IPS-18c (cell line): ENCODE measurements at regions not wholly inside any gene's neighbourhood (a gene's known extent, or its start where the extent isn't known, plus 50 kb on each side); places are given as distances from the start of the nearest gene placed in this dataset.

Experiments used
- H3K4me3 ChIP-seq: 2 replicates; pipeline ENCODE4 v1.7.0; 2013; ENCODE audit warnings: low read depth, mild to moderate bottlenecking, low read length, moderate library complexity; ENCODE audit not compliant: insufficient read depth
- H3K9me3 ChIP-seq: one replicate; pipeline ENCODE4 v1.6.1; 2013; ENCODE audit warnings: mild to moderate bottlenecking, low read length, moderate library complexity; ENCODE audit not compliant: control insufficient read depth, insufficient read depth

- Histone ChIP-seq H3K4me3 (no peak overlapping the region), H3K9me3 (no peaks in the 10 kb centered on the region)
Observed at GRCh38 chr4:126109836-126110235, 795.1 kb downstream of the FAT4 start.

DNA sequence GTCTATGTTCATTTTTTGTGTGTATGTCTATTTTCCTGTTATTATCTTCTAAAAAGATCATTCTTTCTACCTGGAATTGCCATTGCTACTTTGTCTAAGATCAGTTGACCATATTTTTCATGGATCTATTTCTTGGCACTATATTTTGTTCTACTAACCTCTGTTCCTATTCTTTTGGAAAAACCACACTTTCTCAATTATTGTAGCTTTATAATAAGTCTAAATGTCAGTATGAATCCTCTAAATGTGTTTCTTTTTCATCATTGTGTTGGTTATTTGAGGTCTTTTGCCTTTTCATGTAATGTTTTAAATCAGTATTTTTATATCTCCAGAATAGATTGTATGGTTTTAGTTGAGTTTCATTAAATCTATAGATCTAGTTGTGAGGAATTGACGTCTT, 798.3 kb downstream of the FAT4 start:
- Histone ChIP-seq H3K4me3 (no peak overlapping the region), H3K9me3 (no peaks in the 10 kb centered on the region)

- Histone ChIP-seq H3K4me3 (no peak overlapping the region), H3K9me3 (no peaks in the 10 kb centered on the region)
Observed at GRCh38 chr4:126123611-126124325, 809.0 kb downstream of the FAT4 start.

GRCh38 chr4:126124818-126125217, 810.1 kb downstream of the FAT4 start:
- no peak overlapping the region for H3K4me3 ChIP-seq
- no peaks in the 10 kb centered on the region for H3K9me3 ChIP-seq

DNA sequence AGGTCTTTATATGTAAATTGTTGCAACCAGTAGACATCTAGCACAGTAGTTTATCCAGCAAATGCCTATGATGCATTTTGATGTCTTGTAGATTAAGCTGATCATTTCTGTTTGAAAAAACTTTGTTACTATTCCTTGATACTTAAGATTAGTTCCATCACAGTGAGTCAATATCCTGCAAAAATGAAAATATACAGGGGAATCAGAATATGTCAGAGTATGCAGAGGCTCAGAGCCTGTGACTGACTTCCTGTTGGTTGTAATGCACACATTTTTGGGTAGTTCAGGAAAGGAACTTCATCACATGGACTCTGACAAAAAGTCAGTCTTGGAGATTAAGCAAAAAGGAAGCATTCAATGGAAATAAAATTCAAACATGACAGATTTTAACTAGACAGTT, 815.5 kb downstream of the FAT4 start:
- no peak overlapping the region for H3K4me3 ChIP-seq
- H3K9me3 ChIP-seq, result peaks cover 5% of the 10 kb centered on the region

GRCh38 chr4:126136922-126137781, 822.4 kb downstream of the FAT4 start:
- Histone ChIP-seq H3K4me3 (no peak overlapping the region), H3K9me3 (peaks cover 5% of the 10 kb centered on the region)

GRCh38 chr4:126137782-126138170, 823.0 kb downstream of the FAT4 start:
- peaks cover 5% of the 10 kb centered on the region for H3K9me3 ChIP-seq
- no peak overlapping the region for H3K4me3 ChIP-seq

DNA sequence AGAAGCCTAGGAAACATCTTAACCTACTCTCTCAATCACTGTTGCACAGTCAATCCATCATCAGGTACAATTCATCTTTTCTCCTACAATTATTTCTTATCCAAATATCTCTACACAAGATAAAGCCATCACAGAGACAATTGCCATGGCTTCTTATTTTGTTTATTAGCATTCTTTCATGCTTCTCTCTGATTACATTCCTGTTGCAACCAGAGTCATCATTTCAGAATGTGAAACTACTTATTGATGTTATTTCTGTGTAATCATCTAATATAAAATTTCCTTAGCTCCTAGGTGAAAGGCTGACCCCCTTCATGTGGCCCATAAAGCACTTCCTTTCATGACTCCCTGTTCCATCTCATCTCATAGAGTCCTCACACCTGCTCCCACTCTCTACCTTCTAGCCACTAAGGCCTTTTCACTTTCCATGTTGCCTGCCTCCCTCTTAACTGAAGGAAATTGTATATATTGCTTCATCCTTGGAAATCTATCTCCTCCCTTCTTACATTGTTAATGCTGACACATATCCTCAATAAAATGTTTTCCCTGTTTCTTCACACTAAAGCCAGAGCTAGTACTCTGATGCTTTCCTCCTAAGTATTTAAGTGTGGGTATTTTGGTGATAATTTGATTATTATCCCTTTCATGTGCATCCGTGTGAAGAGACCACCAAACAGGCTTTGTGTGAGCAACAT, 829.9 kb downstream of the FAT4 start:
- Histone ChIP-seq H3K4me3 (no peak overlapping the region), H3K9me3 (no peaks in the 10 kb centered on the region)

- Histone ChIP-seq H3K4me3 (no peak overlapping the region), H3K9me3 (peaks cover 2% of the 10 kb centered on the region)
Observed at GRCh38 chr4:126168484-126168883, 853.7 kb downstream of the FAT4 start.

- no peak overlapping the region for H3K4me3 ChIP-seq
- H3K9me3 ChIP-seq, result peaks cover 2% of the 10 kb centered on the region
Observed at GRCh38 chr4:126172126-126172525, 857.4 kb downstream of the FAT4 start.

DNA sequence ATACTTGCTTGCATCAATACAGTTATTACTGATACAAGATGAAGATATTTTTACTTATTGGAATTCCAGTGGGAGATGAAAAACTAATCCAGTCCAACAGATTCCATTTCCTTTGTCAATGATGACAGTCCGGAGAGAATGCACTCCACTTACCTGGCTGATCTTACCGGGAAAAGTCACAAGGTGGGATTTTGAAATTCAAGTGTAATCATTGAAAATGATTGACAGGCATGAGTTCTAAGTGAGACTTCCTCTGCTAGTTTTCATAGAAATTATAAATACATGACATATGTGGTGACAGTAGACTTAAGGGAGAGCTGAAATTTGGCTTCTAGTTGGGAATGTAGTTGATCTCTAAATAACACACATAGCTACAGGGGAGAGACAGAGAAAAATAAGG, 859.9 kb downstream of the FAT4 start:
- no peak overlapping the region for H3K4me3 ChIP-seq
- H3K9me3 ChIP-seq, result peaks cover 2% of the 10 kb centered on the region

DNA sequence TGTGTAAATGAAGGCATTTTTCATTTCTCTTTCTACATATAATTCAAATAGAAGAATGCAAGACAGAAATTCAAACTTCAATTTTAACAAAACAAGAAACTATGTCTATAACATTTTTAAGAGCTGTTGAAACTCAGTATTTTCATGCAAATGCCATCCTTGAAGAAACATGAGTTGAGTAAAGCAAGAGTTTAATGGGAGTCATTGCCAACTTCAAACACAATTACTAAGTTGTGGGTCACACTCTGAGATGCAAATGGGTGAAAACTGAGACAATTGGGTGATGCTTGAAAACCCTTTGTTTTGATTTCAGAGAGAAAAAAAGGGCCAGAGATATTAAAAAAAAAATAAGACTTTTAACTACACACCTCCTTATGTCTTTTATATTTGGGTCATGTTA, 865.9 kb downstream of the FAT4 start:
- Histone ChIP-seq H3K9me3 (no peaks in the 10 kb centered on the region), H3K4me3 (no peak overlapping the region)

DNA sequence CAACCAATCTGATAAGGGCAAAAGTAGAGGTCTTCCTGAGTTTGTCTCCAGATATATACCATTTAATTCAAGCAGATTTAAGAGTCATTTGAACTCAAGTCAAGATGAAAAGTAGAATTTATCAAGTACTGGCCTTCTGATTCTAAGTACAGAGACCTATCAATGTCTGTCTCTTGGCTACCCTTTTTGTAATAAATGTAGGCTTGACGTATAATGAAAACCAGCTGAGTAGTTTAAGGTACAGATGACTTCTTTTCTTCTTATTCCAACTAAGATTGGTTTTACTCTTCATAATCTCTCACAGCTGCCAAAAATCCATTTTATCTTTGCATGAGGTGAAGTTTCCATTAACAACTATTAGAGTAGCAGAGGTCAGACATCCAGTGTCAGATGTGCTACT, 867.6 kb downstream of the FAT4 start:
- H3K9me3 ChIP-seq, result peaks cover under 1% of the 10 kb centered on the region
- no peak overlapping the region for H3K4me3 ChIP-seq

- H3K9me3 ChIP-seq, result peaks cover 2% of the 10 kb centered on the region
- H3K4me3 ChIP-seq, result no peak overlapping the region
Observed at GRCh38 chr4:126182786-126183185, 868.0 kb downstream of the FAT4 start.

DNA sequence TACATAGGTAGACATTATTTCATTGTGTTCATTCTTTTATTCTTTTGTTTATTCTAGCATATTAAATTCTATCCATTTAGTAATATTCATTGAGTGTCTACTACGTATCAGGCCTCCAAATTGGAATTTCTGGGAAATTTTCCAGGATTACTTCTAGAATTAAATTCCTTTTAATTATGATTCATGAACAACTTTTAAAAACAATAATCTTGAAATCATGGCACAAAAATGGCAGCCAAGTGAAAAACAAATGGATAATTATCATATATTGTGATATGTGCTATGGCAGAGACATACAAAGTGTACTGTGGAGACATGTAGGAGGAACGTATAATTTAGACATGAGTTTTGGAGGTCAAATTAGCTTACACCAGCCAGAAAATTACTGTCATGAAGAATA, 868.5 kb downstream of the FAT4 start:
- H3K4me3 ChIP-seq, result no peak overlapping the region
- H3K9me3 ChIP-seq, result peaks cover 2% of the 10 kb centered on the region

DNA sequence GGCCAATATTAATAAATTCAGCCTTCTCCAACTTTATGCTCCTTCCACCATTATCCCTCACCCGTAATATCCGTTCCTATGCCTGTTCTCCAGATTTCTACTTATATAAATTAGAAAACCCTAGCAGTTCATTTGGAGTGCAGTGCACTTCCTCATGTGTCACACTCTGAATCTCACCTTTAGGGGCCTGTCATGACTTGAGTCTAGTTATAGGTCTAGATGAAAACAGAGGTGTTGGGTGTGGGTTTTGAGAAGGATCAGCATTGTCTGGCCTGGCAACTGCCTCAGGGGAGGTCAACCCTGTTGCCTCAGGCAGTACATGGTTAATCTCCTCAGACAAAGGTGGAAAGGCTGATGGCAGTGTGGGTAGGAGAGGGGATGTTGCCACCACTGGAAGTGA, 876.8 kb downstream of the FAT4 start:
- Histone ChIP-seq H3K4me3 (no peak overlapping the region), H3K9me3 (peaks cover 2% of the 10 kb centered on the region)

DNA sequence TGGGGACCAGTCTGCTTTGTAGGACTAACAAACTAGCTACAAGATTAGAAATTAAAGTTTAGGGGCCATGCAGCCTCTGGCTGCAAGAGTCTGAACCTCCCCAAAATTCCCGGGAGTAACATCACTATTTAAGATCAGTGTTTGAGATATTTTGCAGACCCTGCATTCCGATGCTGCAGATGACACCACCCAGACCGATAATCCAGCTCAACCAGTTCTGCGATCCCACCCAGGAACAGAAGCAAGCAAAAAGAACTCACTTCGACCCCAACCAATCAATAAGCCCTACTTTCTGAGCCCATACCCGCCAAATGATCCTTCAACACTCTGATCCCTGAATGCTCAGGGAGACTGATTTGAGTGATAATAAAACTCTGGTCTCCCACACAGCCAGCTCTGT, 877.8 kb downstream of the FAT4 start:
- Histone ChIP-seq H3K4me3 (no peak overlapping the region), H3K9me3 (no peaks in the 10 kb centered on the region)
